ENCODE measurements at regions not wholly inside any gene's neighbourhood (a gene's known extent, or its start where the extent isn't known, plus 50 kb on each side); places are given as distances from the start of the nearest gene placed in this dataset.

DNA sequence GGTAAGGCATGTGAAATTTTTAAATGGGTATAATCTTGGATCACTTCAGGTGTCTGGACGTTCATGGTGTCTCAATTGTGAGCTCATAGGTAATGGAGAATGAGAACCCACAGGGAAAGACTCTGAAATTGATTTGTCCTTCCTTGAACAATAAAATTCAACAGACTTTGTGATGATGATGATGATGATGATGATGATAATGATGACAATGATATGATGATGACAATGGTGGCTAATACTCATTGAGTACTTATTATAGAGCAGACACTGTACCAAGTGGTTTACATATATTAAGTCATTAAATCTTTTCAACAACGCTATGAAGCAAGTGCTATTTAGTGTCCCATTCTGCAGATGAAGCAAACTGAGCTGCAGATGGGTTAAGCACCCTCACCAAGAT, 86.6 kb upstream of the BDNF start:
- H3K79me1 ChIP-seq (ENCODE audit: low read depth, low read length) = no peaks in the 10 kb centered on the region
- FAIRE-seq (no peak), DNase-seq (ENCODE audit: low read depth in 1 of 2, low spot score in 2 of 2) (no peak)
- H3K27ac ChIP-seq (ENCODE audit: low read depth, low read length) = no peak overlapping the region
- no peaks in the 10 kb centered on the region for H4K20me1 ChIP-seq (replicated peaks in 1 of 2; ENCODE audit: control insufficient read depth in 1 of 2, insufficient read depth in 2 of 2, low read length in 2 of 2)
- H3K36me3 ChIP-seq (ENCODE audit: control insufficient read depth in 2 of 4, insufficient read depth in 4 of 4, low read length in 3 of 4) = no peaks in the 10 kb centered on the region
- no peaks in the 10 kb centered on the region for H3K79me2 ChIP-seq (ENCODE audit: control insufficient read depth in 1 of 2, insufficient read depth in 2 of 2, low read length in 2 of 2)
- H3K4ac ChIP-seq (replicated peaks; ENCODE audit: insufficient read length, low read depth, low read length) = no peak overlapping the region
- H3K23ac ChIP-seq (ENCODE audit: insufficient read length) = no peak overlapping the region
- peaks cover 0 to 2% of the 10 kb centered on the region in 2 experiments; a peak in 1 of 4 replicates for H3K9me3 ChIP-seq (ENCODE audit: insufficient read depth in 2 of 2, low read depth in 1 of 2, low read length in 1 of 2)
- H2BK15ac ChIP-seq (ENCODE audit: low read length) = no peak overlapping the region
- no peak overlapping the region for H4K91ac ChIP-seq (replicated peaks; ENCODE audit: insufficient read length, low read length)
- H2BK12ac ChIP-seq (ENCODE audit: low read depth, low read length) = no peak overlapping the region
- no peaks in the 10 kb centered on the region for H3K23me2 ChIP-seq (ENCODE audit: low read depth, low read length)
- H3K4me2 ChIP-seq (ENCODE audit: insufficient read depth in 1 of 2, low read depth in 2 of 2, low read length in 2 of 2) = no peak overlapping the region
- H3K9ac ChIP-seq (replicated peaks in 1 of 4; ENCODE audit: extremely low read depth in 1 of 4, low read depth in 3 of 4, low read length in 3 of 4) = no peak overlapping the region
- H2AK5ac ChIP-seq (ENCODE audit: low read depth, low read length) = no peak overlapping the region
- H3K14ac ChIP-seq (ENCODE audit: insufficient read length) = no peak overlapping the region
- no peak overlapping the region for H3K18ac ChIP-seq (ENCODE audit: extremely low read depth, low read length)
- no peaks in the 10 kb centered on the region for H3K4me1 ChIP-seq (replicated peaks in 1 of 4; ENCODE audit: control insufficient read depth in 3 of 4, insufficient read depth in 4 of 4, low read length in 3 of 4)
- H2BK120ac ChIP-seq (replicated peaks; ENCODE audit: low read depth, low read length) = no peak overlapping the region
- no peak overlapping the region for H3K4me3 ChIP-seq (ENCODE audit: extremely low read depth in 1 of 4, insufficient read depth in 2 of 4, low read depth in 3 of 4, low read length in 4 of 4)
- no peak overlapping the region for H2BK20ac ChIP-seq (ENCODE audit: low read length)
- H2BK5ac ChIP-seq (ENCODE audit: low read depth, low read length) = no peak overlapping the region
- no peak overlapping the region for H4K5ac ChIP-seq (ENCODE audit: insufficient read length, low read depth, low read length)
- POLR2A ChIA-PET (ENCODE audit: partially characterized antibody) = no interaction called here
- H2AFZ ChIP-seq (ENCODE audit: low read length) = no peak overlapping the region
- CTCF ChIA-PET (ENCODE audit: partially characterized antibody) = no interaction called here
- no peak overlapping the region for H4K8ac ChIP-seq (ENCODE audit: extremely low read depth, insufficient read depth, low read length)
- no peaks in the 10 kb centered on the region for H3K27me3 ChIP-seq (replicated peaks in 1 of 4; ENCODE audit: control insufficient read depth in 3 of 4, extremely low read depth in 1 of 4, insufficient read depth in 3 of 4, low read length in 3 of 4)
- 88% methylated on average over 2 of the region's 2 CpGs; no CpG with 5 or more reads in 1 of the 2 experiments for WGBS, 2 experiments (ENCODE audit: extremely low coverage in 1 of 2, insufficient coverage in 1 of 2, insufficient read length in 1 of 2, insufficient replicate concordance in 2 of 2, low coverage in 1 of 2, low lambda C conversion rate in 2 of 2, missing lambda C conversion rate in 1 of 2)
- H3K56ac ChIP-seq (replicated peaks; ENCODE audit: insufficient read length, low read depth, low read length) = no peak overlapping the region
- TF ChIP-seq CREB1 (IDR thresholded peaks at IDR 0.05) (no peak), EZH2 (IDR thresholded peaks at IDR 0.05; ENCODE audit: low read depth, low read length, severe bottlenecking) (no peak), CBX8 (IDR thresholded peaks at IDR 0.05; ENCODE audit: borderline replicate concordance, low read depth, low read length) (no peak), TAF7 (optimal IDR thresholded peaks at IDR 0.05; ENCODE audit: borderline replicate concordance, low read depth, low read length) (no peak), TAF1 (IDR thresholded peaks at IDR 0.05; ENCODE audit: low read depth, low read length) (no peak), CHD2 (IDR thresholded peaks at IDR 0.05; ENCODE audit: low read length) (no peak), BCL11A (IDR thresholded peaks at IDR 0.05; ENCODE audit: low read depth in 2 of 2, low read length in 2 of 2) (no peak), POLR2AphosphoS5 (IDR thresholded peaks at IDR 0.05; ENCODE audit: low read depth, low read length) (no peak), POLR2A (IDR thresholded peaks at IDR 0.05; ENCODE audit: control extremely low read depth in 1 of 2, low read depth in 2 of 2, low read length in 2 of 2) (no peak), RXRA (IDR thresholded peaks at IDR 0.05; ENCODE audit: insufficient read depth, low read depth, low read length) (no peak), JUN (IDR thresholded peaks at IDR 0.05; ENCODE audit: low read depth, low read length) (no peak), SP1 (IDR thresholded peaks at IDR 0.05; ENCODE audit: low read depth, low read length) (no peak), RBBP5 (IDR thresholded peaks at IDR 0.05; ENCODE audit: borderline replicate concordance, low read depth, low read length) (no peak), HDAC2 (IDR thresholded peaks at IDR 0.05; ENCODE audit: borderline replicate concordance in 1 of 2, low read depth in 2 of 2, low read length in 2 of 2) (no peak), YY1 (IDR thresholded peaks at IDR 0.05; ENCODE audit: low read depth, low read length) (no peak), SP4 (IDR thresholded peaks at IDR 0.05; ENCODE audit: low read length) (no peak)
- TF ChIP-seq, protein P1, sequence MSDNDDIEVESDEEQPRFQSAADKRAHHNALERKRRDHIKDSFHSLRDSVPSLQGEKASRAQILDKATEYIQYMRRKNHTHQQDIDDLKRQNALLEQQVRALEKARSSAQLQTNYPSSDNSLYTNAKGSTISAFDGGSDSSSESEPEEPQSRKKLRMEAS (IDR thresholded peaks at IDR 0.05) = no peak
